ENCODE measurements at regions not wholly inside any gene's neighbourhood (a gene's known extent, or its start where the extent isn't known, plus 50 kb on each side); places are given as distances from the start of the nearest gene placed in this dataset.

DNA sequence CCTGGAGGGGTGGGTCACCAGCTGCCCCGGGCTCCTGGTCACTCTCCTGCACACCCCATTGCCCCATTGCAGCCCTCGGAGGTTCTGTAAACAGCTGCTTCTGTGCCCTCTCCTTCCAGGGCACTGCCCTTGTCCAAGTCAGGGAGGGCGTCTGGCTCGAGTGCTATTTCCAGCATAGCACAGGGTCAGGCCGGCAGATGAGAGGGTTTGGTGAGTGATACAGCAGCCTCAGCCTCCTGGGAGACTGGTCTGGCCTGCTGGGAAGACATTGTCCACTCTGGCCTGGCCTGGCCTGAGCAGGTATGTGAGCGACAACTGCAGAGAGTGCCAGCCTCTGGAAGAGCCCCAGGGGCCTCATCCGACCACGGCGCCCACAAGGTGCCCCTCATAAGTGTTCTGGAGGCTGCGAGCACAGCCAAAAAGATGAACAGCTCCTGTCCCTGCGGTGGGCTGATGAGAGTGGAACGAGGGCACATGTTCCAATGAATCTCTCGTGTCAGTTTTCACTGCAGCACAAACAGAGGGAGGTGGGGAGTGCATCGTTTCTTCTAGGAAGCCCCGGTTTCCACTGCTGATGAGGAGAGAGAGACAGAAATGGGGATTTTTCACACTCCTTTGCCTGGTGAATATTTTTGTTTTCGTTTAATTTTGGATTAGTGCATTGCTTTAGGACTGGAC is 105.8 kb upstream of the SDK2 start:
- no peak overlapping the region for H3K27ac Mint-ChIP-seq
- no peak for ATAC-seq
- H3K4me1 Mint-ChIP-seq: peaks cover under 1% of the 10 kb centered on the region
- H3K36me3 Mint-ChIP-seq (ENCODE audit: low read depth): no peaks in the 10 kb centered on the region
- H3K27me3 Mint-ChIP-seq: peaks cover 19% of the 10 kb centered on the region
- H3K9me3 ChIP-seq (ENCODE audit: control insufficient read depth, low read length, poor library complexity, severe bottlenecking): no peaks in the 10 kb centered on the region
- H3K4me3 Mint-ChIP-seq: no peak overlapping the region
- DNase-seq: no peak

DNA sequence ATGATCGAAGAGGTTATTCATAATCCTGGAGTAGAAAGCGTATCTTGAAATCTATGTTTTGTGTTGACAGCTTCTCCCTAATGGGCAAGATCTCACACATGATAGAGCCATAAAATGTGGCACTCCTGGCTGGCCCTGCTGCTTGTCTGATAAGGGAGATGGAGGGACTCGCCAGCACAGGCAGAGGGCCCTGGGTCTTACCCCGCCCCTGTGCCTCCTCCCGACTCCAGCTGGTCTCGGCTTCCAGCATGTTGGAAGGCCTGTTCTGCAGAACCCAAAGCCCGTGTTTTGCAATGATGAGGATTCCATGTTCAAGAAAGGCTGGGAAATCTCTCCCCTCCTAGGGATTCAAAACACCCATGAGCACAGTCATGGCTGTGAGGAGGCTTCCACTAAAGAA is 106.7 kb upstream of the SDK2 start:
- H3K36me3 Mint-ChIP-seq (ENCODE audit: low read depth): no peaks in the 10 kb centered on the region

DNA sequence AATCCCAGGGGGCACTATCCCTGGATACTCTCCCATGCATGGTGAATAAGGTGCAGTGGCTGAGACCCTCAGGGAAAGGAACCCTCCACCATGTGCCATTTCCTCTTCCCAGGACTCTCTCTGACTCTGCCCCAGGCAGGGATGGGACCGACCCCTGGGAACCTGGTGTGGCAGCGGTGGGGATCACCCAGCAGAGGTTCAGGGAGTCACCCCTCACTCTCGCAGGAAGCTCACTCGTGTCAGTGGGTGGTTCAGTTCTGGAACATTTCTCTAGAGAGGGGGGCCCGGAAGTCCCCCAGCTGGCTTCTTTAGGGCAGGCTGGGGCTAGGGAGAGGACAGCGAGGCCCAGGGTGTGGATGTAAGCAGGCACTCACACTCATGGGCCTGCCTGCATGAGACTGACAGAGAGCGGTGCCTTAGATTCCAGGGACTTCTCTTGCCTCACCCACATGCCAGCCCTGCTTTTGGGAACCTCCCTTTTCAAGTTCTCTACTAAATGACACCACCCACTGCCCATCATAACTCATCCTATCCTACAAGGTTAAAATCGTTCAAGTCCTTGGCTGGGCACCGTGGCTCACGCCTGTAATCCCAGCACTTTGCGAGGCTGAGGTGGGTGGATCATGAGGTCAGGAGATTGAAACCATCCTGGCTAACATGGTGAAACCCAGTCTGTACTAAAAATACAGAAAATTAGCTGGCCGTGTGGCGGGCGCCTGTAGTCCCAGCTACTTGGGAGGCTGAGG is 109.7 kb upstream of the SDK2 start:
- Mint-ChIP-seq H3K27me3 (no peaks in the 10 kb centered on the region), H3K27ac (no peak overlapping the region), H3K36me3 (ENCODE audit: low read depth) (no peaks in the 10 kb centered on the region), H3K4me1 (no peaks in the 10 kb centered on the region), H3K4me3 (no peak overlapping the region)
- no peaks in the 10 kb centered on the region for H3K9me3 ChIP-seq (ENCODE audit: control insufficient read depth, low read length, poor library complexity, severe bottlenecking)
- ATAC-seq (no peak), DNase-seq (no peak)

More for the DNA sequence above, 106.7 kb upstream of the SDK2 start:
- DNase-seq: no peak
- no peak overlapping the region for H3K4me3 Mint-ChIP-seq
- no peaks in the 10 kb centered on the region for H3K9me3 ChIP-seq (ENCODE audit: control insufficient read depth, low read length, poor library complexity, severe bottlenecking)
- H3K27me3 Mint-ChIP-seq: peaks cover 18% of the 10 kb centered on the region
- H3K4me1 Mint-ChIP-seq: no peaks in the 10 kb centered on the region
- H3K27ac Mint-ChIP-seq: no peak overlapping the region
- no peak for ATAC-seq

DNA sequence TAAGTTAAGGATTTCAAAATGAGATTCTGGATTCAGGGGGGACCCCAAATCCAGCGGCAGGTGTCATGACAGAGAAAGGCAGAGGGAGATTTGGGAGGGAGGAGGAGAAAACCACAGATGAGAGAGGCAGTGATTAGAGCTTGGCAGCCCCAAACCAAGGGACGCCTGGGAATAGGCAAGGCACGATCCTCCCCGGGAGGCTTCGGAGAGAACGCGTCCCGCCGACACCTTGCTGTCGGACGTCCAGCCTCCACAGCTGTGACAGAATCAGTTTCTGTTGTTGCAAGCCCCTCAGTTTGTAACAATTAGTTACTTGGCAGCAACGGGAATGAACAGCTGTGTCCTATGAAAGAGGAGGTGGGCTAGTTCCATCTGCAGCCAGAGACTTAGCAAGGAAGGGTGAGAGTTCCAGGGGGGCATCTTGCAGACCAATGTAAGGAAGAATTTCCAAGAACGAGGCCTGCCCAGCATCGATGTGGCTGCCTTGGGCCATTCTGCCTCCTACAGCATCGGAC is 110.7 kb upstream of the SDK2 start:
- Mint-ChIP-seq H3K27me3 (no peaks in the 10 kb centered on the region), H3K4me3 (no peak overlapping the region), H3K36me3 (ENCODE audit: low read depth) (no peaks in the 10 kb centered on the region), H3K27ac (peak overlapping the region; percentile 39), H3K4me1 (no peaks in the 10 kb centered on the region)
- no peak for DNase-seq
- H3K9me3 ChIP-seq (ENCODE audit: control insufficient read depth, low read length, poor library complexity, severe bottlenecking): no peaks in the 10 kb centered on the region
- ATAC-seq: no peak

DNA sequence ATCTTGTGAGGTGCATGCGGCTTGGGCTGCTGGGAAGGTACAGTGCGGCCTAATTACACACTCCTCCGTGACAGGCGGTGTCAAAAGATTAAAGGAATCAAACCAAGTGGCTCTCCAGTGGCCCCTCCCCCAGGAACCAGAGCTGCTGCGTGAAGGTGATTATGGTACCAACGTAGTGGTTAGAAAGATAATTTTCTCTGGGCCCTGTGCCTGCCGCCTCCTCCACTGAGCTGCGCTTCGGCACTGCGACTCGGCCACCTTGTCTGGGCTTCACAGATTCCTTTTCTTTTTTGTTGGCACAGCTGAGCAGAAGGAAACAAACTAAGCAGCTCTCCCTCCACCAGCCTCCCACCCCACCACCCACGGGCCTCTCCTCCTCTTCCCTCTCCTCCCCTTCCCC is 113.2 kb upstream of the SDK2 start:
- DNase-seq (no peak), ATAC-seq (no peak)
- no peak overlapping the region for H3K27ac Mint-ChIP-seq
- no peaks in the 10 kb centered on the region for H3K9me3 ChIP-seq (ENCODE audit: control insufficient read depth, low read length, poor library complexity, severe bottlenecking)
- H3K27me3 Mint-ChIP-seq: peaks cover 6% of the 10 kb centered on the region
- H3K36me3 Mint-ChIP-seq (ENCODE audit: low read depth): no peaks in the 10 kb centered on the region
- no peak overlapping the region for H3K4me3 Mint-ChIP-seq
- peaks cover 5% of the 10 kb centered on the region for H3K4me1 Mint-ChIP-seq

DNA sequence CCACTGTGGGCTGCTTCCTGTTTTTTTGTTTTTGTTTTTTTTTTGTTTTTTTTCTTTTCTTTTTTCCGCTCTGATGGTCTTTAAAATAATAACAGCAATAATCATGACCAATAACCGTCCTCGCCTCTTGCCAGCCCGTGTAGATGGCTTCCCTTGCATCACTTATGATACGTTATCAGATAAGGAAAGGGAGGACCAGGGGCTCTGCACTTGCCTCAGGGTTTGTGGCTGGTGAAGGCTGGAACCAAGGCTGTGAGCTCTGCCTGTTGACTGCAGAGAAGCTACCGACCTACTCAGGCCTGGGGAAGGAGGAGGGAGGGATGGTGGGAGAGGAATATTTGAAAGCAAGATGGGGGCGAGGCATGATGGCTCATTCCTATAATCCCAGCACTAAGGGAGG is 114.0 kb upstream of the SDK2 start:
- Mint-ChIP-seq H3K4me1 (peaks cover 5% of the 10 kb centered on the region), H3K4me3 (no peak overlapping the region), H3K36me3 (ENCODE audit: low read depth) (no peaks in the 10 kb centered on the region), H3K27me3 (peaks cover 6% of the 10 kb centered on the region), H3K27ac (no peak overlapping the region)
- ATAC-seq (no peak), DNase-seq (no peak)
- no peaks in the 10 kb centered on the region for H3K9me3 ChIP-seq (ENCODE audit: control insufficient read depth, low read length, poor library complexity, severe bottlenecking)

DNA sequence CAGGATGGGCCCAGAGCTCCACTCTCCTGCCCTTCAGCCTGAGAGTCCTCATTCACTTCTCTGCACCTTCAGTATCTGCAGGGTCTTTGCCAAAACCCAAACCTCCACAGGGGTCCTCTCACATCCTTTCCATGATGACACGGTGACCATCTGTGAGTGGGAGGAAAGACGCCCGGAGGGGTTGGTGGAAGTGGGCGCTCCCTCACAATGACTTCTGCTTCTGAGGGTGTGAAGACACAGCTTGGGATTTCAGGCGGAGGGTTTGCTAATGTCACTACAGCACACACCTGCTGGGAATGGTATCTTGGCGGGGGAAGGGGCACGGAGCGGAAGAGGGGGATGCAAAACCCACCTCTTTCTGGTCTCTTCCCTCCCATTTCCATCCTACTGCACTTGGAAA is 115.1 kb upstream of the SDK2 start:
- DNase-seq (no peak), ATAC-seq (no peak)
- Mint-ChIP-seq H3K4me3 (no peak overlapping the region), H3K36me3 (ENCODE audit: low read depth) (no peaks in the 10 kb centered on the region), H3K27ac (no peak overlapping the region), H3K27me3 (peaks cover 9% of the 10 kb centered on the region), H3K4me1 (peaks cover 5% of the 10 kb centered on the region)
- H3K9me3 ChIP-seq (ENCODE audit: control insufficient read depth, low read length, poor library complexity, severe bottlenecking): no peaks in the 10 kb centered on the region

DNA sequence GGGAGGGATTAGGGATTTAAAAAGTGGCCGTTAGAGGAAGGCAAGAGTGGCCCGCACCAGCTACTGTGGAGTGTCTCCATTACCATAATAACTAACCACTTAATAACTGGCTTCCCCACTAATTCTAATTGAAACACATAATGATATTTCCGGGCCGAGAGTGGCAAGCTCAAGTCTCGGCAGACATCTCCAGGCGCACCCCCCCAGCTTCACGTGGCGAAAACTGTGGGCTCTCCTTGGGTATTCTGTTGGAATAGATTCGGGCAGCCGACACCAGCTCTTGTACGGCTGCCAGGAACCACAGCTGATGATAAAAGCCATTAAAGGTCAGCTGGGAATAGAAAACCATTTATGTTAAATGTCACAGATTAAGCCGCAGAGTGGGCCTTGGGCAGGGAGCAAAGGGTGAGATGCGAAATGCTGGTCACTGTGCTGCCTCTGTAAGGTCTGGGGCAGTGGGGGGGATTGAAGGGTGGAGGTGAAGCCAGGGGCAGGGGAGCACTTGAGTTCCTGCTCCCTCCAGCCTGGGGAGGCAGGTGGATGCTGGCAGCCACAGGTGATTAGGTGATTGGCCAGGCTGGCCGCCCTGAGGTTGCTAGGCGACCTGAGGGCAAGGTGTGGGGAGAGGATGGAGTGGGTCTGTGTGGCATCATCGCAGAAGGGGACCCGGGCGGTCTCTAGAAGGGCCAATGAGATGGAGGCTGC is 115.6 kb upstream of the SDK2 start:
- Mint-ChIP-seq H3K27me3 (peaks cover 11% of the 10 kb centered on the region), H3K27ac (no peak overlapping the region), H3K4me1 (peaks cover 5% of the 10 kb centered on the region), H3K36me3 (ENCODE audit: low read depth) (no peaks in the 10 kb centered on the region), H3K4me3 (no peak overlapping the region)
- no peaks in the 10 kb centered on the region for H3K9me3 ChIP-seq (ENCODE audit: control insufficient read depth, low read length, poor library complexity, severe bottlenecking)
- ATAC-seq (no peak), DNase-seq (no peak)

DNA sequence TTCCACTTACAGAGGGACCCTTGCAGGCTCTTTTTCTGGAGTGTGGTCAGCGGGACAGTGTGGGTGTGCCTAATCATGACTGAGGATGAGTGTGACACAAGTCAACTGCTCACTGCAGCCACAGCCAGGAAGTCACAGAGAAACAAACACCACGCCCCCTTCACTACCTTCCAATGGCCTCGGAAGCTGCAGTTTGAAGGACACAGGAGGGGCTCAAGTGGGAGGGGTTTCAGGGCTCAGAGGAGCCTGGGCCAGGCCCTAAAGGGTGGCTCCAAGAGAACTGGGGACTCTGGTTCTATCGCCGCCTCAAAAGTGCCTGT is 116.2 kb upstream of the SDK2 start:
- no peak for DNase-seq
- Mint-ChIP-seq H3K27ac (no peak overlapping the region), H3K36me3 (ENCODE audit: low read depth) (no peaks in the 10 kb centered on the region), H3K4me1 (peaks cover 5% of the 10 kb centered on the region), H3K4me3 (no peak overlapping the region), H3K27me3 (peaks cover 11% of the 10 kb centered on the region)
- no peak for ATAC-seq
- no peaks in the 10 kb centered on the region for H3K9me3 ChIP-seq (ENCODE audit: control insufficient read depth, low read length, poor library complexity, severe bottlenecking)

DNA sequence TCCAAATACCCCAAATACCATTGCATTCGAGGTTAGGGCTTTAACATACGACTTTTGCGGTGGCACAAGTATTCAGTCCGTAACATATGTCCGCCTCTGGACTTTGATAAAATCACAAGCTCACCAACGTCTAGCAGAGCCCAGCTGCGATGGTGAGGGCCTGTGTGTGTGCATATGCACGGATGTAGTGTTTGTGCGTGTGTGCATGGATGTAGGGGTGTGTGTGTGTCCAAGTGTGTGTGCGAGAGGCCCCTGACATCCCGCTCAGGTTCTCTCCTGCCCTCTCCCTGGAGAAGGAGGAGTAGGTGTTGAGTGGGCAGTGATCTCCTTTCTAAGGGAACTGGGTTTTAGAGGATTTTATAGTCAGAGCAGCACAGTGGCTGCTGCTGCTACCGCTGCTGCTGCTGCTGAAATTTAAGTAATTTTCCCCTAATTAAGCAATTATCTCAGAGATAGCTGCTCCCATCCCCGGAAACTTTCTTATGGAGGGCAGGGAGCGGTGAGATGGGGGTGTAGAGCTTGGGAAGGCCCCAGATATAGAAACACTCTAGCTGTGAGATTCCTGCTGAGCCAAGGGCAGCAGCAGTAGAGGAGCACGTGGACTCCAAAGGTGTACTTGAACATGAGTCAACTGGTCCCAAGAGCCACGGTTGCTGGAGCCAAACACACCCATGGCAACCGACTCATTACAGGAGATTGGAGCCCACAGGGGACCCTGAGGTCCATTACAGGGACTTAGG is 121.7 kb upstream of the SDK2 start:
- Mint-ChIP-seq H3K4me3 (no peak overlapping the region), H3K27me3 (peaks cover 11% of the 10 kb centered on the region), H3K36me3 (ENCODE audit: low read depth) (no peaks in the 10 kb centered on the region), H3K27ac (peak overlapping the region; percentile 6), H3K4me1 (peaks cover 9% of the 10 kb centered on the region)
- ATAC-seq: no peak
- no peaks in the 10 kb centered on the region for H3K9me3 ChIP-seq (ENCODE audit: control insufficient read depth, low read length, poor library complexity, severe bottlenecking)
- no peak for DNase-seq

DNA sequence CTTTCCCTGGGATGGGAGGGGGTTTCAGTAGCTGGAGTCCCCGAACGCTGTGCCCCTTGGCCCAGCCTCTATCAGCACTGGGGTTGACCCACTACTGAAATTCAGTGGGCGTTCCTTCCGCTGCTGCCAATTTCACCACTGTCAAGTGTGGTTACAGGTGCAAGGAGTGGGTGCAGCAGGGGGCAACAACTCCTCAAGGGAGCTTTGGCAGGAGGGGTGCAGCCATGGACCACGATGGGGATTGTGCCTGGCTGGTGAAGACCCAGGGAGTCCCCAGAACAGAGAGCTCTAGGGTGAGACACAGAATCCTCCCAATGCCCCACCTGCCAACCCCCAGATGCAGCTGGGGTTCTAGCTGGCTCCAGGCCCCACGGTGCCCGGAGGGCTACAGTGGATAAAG is 123.5 kb upstream of the SDK2 start:
- ATAC-seq (no peak), DNase-seq (no peak)
- Mint-ChIP-seq H3K27ac (no peak overlapping the region), H3K27me3 (peaks cover 6% of the 10 kb centered on the region), H3K36me3 (ENCODE audit: low read depth) (no peaks in the 10 kb centered on the region), H3K4me1 (peaks cover 5% of the 10 kb centered on the region), H3K4me3 (no peak overlapping the region)
- H3K9me3 ChIP-seq (ENCODE audit: control insufficient read depth, low read length, poor library complexity, severe bottlenecking): no peaks in the 10 kb centered on the region

DNA sequence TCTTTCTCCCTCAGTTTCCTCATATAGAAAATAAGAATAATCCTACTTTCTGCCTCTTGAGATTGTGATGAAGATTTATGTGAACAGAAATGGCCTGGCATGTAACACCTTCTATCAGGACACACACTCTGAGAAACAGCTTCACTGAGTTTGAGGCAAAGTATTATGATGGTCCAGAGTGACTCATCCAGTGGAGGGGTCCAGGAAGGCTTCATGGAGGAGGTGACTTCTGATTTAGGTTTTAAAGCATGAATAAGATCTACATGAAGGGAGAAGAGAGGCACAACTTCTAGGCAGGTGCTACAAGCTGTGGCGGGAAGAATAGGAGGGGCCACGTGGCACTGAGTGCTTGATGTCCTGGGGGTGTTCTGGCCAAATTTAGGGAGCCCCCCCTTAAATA is 124.4 kb upstream of the SDK2 start:
- H3K4me3 Mint-ChIP-seq: no peak overlapping the region
- H3K36me3 Mint-ChIP-seq (ENCODE audit: low read depth): no peaks in the 10 kb centered on the region
- H3K27ac Mint-ChIP-seq: no peak overlapping the region
- H3K27me3 Mint-ChIP-seq: peaks cover 6% of the 10 kb centered on the region
- no peaks in the 10 kb centered on the region for H3K9me3 ChIP-seq (ENCODE audit: control insufficient read depth, low read length, poor library complexity, severe bottlenecking)
- H3K4me1 Mint-ChIP-seq: peaks cover 7% of the 10 kb centered on the region
- DNase-seq (no peak), ATAC-seq (no peak)

DNA sequence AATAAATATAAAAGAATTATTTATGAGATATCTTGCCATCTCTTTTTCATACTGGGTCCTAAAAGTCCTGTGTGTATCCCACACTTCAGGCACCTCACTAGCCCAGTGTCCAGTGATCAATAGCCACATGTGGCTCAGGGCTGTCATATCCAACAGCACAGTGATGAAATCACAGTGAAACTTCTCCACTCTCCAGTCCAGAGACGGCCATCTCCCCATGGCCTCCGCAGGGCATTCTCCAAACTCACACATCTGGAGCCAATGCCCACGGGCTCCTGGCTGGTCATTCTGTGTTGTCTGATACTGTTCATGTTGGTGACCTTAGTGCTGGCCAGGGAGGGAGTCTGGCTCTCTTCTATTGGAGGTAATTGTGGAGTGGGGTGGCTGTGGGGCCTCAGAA is 125.2 kb upstream of the SDK2 start:
- H3K4me3 Mint-ChIP-seq: no peak overlapping the region
- H3K9me3 ChIP-seq (ENCODE audit: control insufficient read depth, low read length, poor library complexity, severe bottlenecking): no peaks in the 10 kb centered on the region
- peaks cover 7% of the 10 kb centered on the region for H3K4me1 Mint-ChIP-seq
- no peaks in the 10 kb centered on the region for H3K36me3 Mint-ChIP-seq (ENCODE audit: low read depth)
- no peak for ATAC-seq
- H3K27ac Mint-ChIP-seq: no peak overlapping the region
- peaks cover under 1% of the 10 kb centered on the region for H3K27me3 Mint-ChIP-seq
- DNase-seq: no peak
